ENCODE measurements at regions not wholly inside any gene's neighbourhood (a gene's known extent, or its start where the extent isn't known, plus 50 kb on each side); places are given as distances from the start of the nearest gene placed in this dataset.

- BruUV-seq (replicated peaks) = no TSS peak
- CTCF ChIA-PET = no interaction called here
Measured at GRCh38 chr5:72693546-72694205, 122.8 kb upstream of the TNPO1 start.

More at GRCh38 chr5:72693546-72694205, 122.8 kb upstream of the TNPO1 start:
- H4K20me1 ChIP-seq (ENCODE audit: insufficient read depth, low read length) = no peaks in the 10 kb centered on the region
- no peak for TF ChIP-seq CHD1 (IDR thresholded peaks at IDR 0.05; ENCODE audit: low read depth, low read length)
- TF ChIP-seq CTCF (conservative IDR thresholded peaks at IDR 0.05; ENCODE audit: low read depth, low read length) = no peak
- no peak for TF ChIP-seq RAD21 (IDR thresholded peaks at IDR 0.05; ENCODE audit: low read length)
- TF ChIP-seq USF2 (IDR thresholded peaks at IDR 0.05; ENCODE audit: low read depth, low read length) = no peak
- no peak for TF ChIP-seq POLR2A (IDR thresholded peaks at IDR 0.05; ENCODE audit: low read depth, low read length)
- TF ChIP-seq NFE2L2 (IDR thresholded peaks at IDR 0.05; ENCODE audit: low read depth, low read length) = no peak
- TF ChIP-seq ELK1 (IDR thresholded peaks at IDR 0.05; ENCODE audit: borderline replicate concordance, low read depth, low read length) = no peak
- no peak for TF ChIP-seq MAFK (IDR thresholded peaks at IDR 0.05; ENCODE audit: low read depth, low read length)
- no peak for TF ChIP-seq MAZ (IDR thresholded peaks at IDR 0.05; ENCODE audit: borderline replicate concordance, low read depth, low read length)
- TF ChIP-seq SMC3 (IDR thresholded peaks at IDR 0.05; ENCODE audit: low read depth, low read length) = no peak
- H2BK120ac ChIP-seq (ENCODE audit: low read depth, low read length) = no peak overlapping the region
- POLR2A ChIA-PET (ENCODE audit: unreplicated experiment) = no interaction called here
- H2AK5ac ChIP-seq (ENCODE audit: low read depth, low read length) = no peak overlapping the region
- intact Hi-C loops (cut with micrococcal nuclease) = no loop called here
- H2BK15ac ChIP-seq (ENCODE audit: low read depth, low read length) = no peak overlapping the region
- H4K91ac ChIP-seq (ENCODE audit: insufficient read depth, low read depth, low read length) = no peak overlapping the region
- no peak overlapping the region for H3K4ac ChIP-seq (ENCODE audit: low read depth, low read length)
- H3K36me3 ChIP-seq (ENCODE audit: control insufficient read depth, insufficient read depth, low read length) = no peaks in the 10 kb centered on the region
- no peak overlapping the region for H3K56ac ChIP-seq (ENCODE audit: extremely low read depth, insufficient read depth, low read length)
- H3K18ac ChIP-seq (ENCODE audit: low read depth, low read length) = no peak overlapping the region
- dilution Hi-C loops (cut with HindIII; ENCODE audit: low sequenced_read_pairs, unreplicated experiment) = no loop called here
- H2BK20ac ChIP-seq (ENCODE audit: low read depth, low read length) = no peak overlapping the region
- no peak overlapping the region; the same call in 1 of the 2 replicates for H3K4me2 ChIP-seq (ENCODE audit: low read depth, low read length)
- H3K79me1 ChIP-seq (ENCODE audit: low read depth in 1 of 2, low read length in 2 of 2) = no peaks in the 10 kb centered on the region
- H2BK5ac ChIP-seq (ENCODE audit: low read depth, low read length, poor library complexity, severe bottlenecking) = no peak overlapping the region
- DNase-seq (no peak), ATAC-seq (ENCODE audit: low read depth) (no peak)
- H3K27me3 ChIP-seq (ENCODE audit: control insufficient read depth, insufficient read depth, low read length) = peaks cover 5% of the 10 kb centered on the region
- H3K14ac ChIP-seq (replicated peaks; ENCODE audit: low read depth, low read length) = no peak overlapping the region
- no peak overlapping the region for H3K23ac ChIP-seq (ENCODE audit: low read depth, low read length)
- H3K9me1 ChIP-seq (ENCODE audit: insufficient read depth, low read length) = no peaks in the 10 kb centered on the region
- no peak overlapping the region for H2AFZ ChIP-seq (replicated peaks; ENCODE audit: low read length, poor library complexity)
- H3K4me3 ChIP-seq (ENCODE audit: insufficient read depth, low read depth, low read length) = no peak overlapping the region
- H3K9ac ChIP-seq (ENCODE audit: low read depth, low read length) = no peak overlapping the region
- in situ Hi-C loops (cut with MboI; ENCODE audit: low sequenced_read_pairs) = no loop called here
- H3K4me1 ChIP-seq (ENCODE audit: control insufficient read depth, insufficient read depth, low read length) = peaks cover 3% of the 10 kb centered on the region
- H2AK9ac ChIP-seq (replicated peaks; ENCODE audit: low read depth, low read length, poor library complexity) = no peak overlapping the region
- H3K27ac ChIP-seq (ENCODE audit: insufficient read depth, low read length) = no peak overlapping the region
- no peaks in the 10 kb centered on the region for H3K9me3 ChIP-seq (ENCODE audit: control insufficient read depth, insufficient read depth, low read length)
- H4K5ac ChIP-seq (ENCODE audit: low read depth, low read length) = no peak overlapping the region
- WGBS, 2 experiments (ENCODE audit: extremely low coverage in 2 of 2, insufficient read length in 1 of 2) = 0% methylated on average over 1 of the region's 5 CpGs; no CpG with 5 or more reads in 1 of the 2 experiments
- no peak overlapping the region for H4K8ac ChIP-seq (ENCODE audit: low read depth in 2 of 2, low read length in 2 of 2)
